A549 (cell line): ENCODE measurements at regions not wholly inside any gene's neighbourhood (a gene's known extent, or its start where the extent isn't known, plus 50 kb on each side); places are given as distances from the start of the nearest gene placed in this dataset.

Source experiments
- BHLHE40 ChIP-seq: IDR thresholded peaks from 2 replicates; pipeline ENCODE4 v1.6.1; 2012; ENCODE audit warnings: low read depth, low read length, inconsistent platforms
- CBX2 ChIP-seq: fragments of 200-600 bp; sonication (generic); IDR thresholded peaks from 2 replicates; pipeline ENCODE4 v1.6.1; 2016; ENCODE audit warnings: low read depth, mild to moderate bottlenecking, borderline replicate concordance
- CTCF ChIP-seq: fragments of >200 bp; sonication (Bioruptor Twin); formaldehyde crosslinking; IDR thresholded peaks from 3 replicates; pipeline ENCODE4 v1.5.1; 2016
- ELK1 ChIP-seq: fragments of 150-350 bp; IDR thresholded peaks from 2 replicates; pipeline ENCODE4 v1.6.1; 2014; ENCODE audit warnings: low read depth, mild to moderate bottlenecking, low read length
- ESRRA ChIP-seq: fragments of 150-350 bp; IDR thresholded peaks from 2 replicates; pipeline ENCODE4 v1.6.1; 2014; ENCODE audit warnings: mild to moderate bottlenecking, low read length, borderline replicate concordance
- FOSB ChIP-seq: fragments of 250-450 bp; sonication (Bioruptor Pico); IDR thresholded peaks from 2 replicates; pipeline ENCODE4 v1.5.0; 2020; ENCODE audit warnings: mild to moderate bottlenecking, moderate library complexity
- MAFK ChIP-seq: fragments of 450-650 bp; IDR thresholded peaks from 2 replicates; pipeline ENCODE4 v1.6.1; 2014; ENCODE audit not compliant: partially characterized antibody
- MAX ChIP-seq: IDR thresholded peaks from 2 replicates; pipeline ENCODE4 v1.6.1; 2012
- PHF8 ChIP-seq: fragments of 200-600 bp; sonication (generic); IDR thresholded peaks from 2 replicates; pipeline ENCODE4 v1.6.1; 2016; ENCODE audit warnings: low read depth, mild to moderate bottlenecking, antibody characterized with exemption, moderate library complexity, borderline replicate concordance
- POLR2A ChIP-seq: IDR thresholded peaks from 2 replicates; pipeline ENCODE4 v1.6.1; 2012; ENCODE audit warnings: mild to moderate bottlenecking, low read length
- POLR2AphosphoS2 ChIP-seq: conservative IDR thresholded peaks from 2 replicates; pipeline ENCODE4 v1.6.1; 2012; ENCODE audit warnings: low read length, improper control_type of control experiment, inconsistent platforms
- ZSCAN20 ChIP-seq: fragments of 250-450 bp; sonication (Bioruptor Pico); IDR thresholded peaks from 2 replicates; pipeline ENCODE4 v1.8.0; 2022; ENCODE audit warnings: mild to moderate bottlenecking, moderate library complexity

- TF ChIP-seq CTCF (no peak), POLR2AphosphoS2 (no peak), ELK1 (no peak), FOSB (CRISPR knock-in tag) (no peak), ZSCAN20 (CRISPR knock-in tag) (no peak), MAX (no peak), ESRRA (no peak), POLR2A (no peak), CBX2 (no peak), PHF8 (no peak), MAFK (no peak), BHLHE40 (no peak)
These were observed 122.7 kb downstream of the PAPOLA start for GRCh38 chr14:96624661-96625425.
